DND-41 (cell line): ENCODE measurements at regions not wholly inside any gene's neighbourhood (a gene's known extent, or its start where the extent isn't known, plus 50 kb on each side); places are given as distances from the start of the nearest gene placed in this dataset.

Experiments used
- ATAC-seq: fragments of 200-7000 bp; cut with Tn5 transposase; 3 replicates; pipeline ENCODE4 v1.9.1; 2021; ENCODE audit warnings: low read depth; ENCODE audit not compliant: insufficient read depth
- DNase-seq: peaks from one replicate; pipeline ENCODE4 v3.0.0-alpha.2; 2020
- H2AFZ ChIP-seq: 2 replicates; pipeline ENCODE4 v1.6.0; 2012; ENCODE audit warnings: low read depth, low read length
- H3K27ac ChIP-seq: 2 replicates; pipeline ENCODE4 v1.5.1; 2012; ENCODE audit warnings: low read length, inconsistent platforms
- H3K27me3 ChIP-seq: fragments of 200-600 bp; sonication (generic); 2 replicates; pipeline ENCODE4 v1.6.0; 2012; ENCODE audit warnings: low read length, mild to moderate bottlenecking, inconsistent platforms; ENCODE audit not compliant: insufficient read depth, poor library complexity
- H3K36me3 ChIP-seq: 2 replicates; pipeline ENCODE4 v1.5.1; 2012; ENCODE audit warnings: low read length, inconsistent platforms; ENCODE audit not compliant: insufficient read depth
- H3K4me1 ChIP-seq: 2 replicates; pipeline ENCODE4 v1.5.1; 2012; ENCODE audit warnings: mild to moderate bottlenecking, low read length; ENCODE audit not compliant: insufficient read depth
- H3K4me2 ChIP-seq: 2 replicates; pipeline ENCODE4 v1.6.0; 2012; ENCODE audit warnings: mild to moderate bottlenecking, moderate library complexity, low read length, inconsistent platforms; ENCODE audit not compliant: insufficient read depth
- H3K4me3 ChIP-seq, 2 experiments: fragments of 200-600 bp in 1 of 2; shearing (Covaris generic) in 1 of 2; 2 replicates each; pipeline ENCODE4 v1.5.1; 2012 to 2016; ENCODE audit warnings: inconsistent platforms in 2 of 2, low read length in 2 of 2, mild to moderate bottlenecking in 2 of 2, low read depth in 1 of 2, moderate library complexity in 1 of 2
- H3K79me2 ChIP-seq: 2 replicates; pipeline ENCODE4 v1.6.0; 2012; ENCODE audit warnings: low read length, inconsistent platforms; ENCODE audit not compliant: insufficient read depth
- H3K9ac ChIP-seq: 2 replicates; pipeline ENCODE4 v1.6.0; 2012; ENCODE audit warnings: low read depth, mild to moderate bottlenecking, inconsistent platforms, low read length, moderate library complexity
- H3K9me3 ChIP-seq: 2 replicates; pipeline ENCODE4 v1.5.1; 2012; ENCODE audit warnings: low read length, moderate library complexity, mild to moderate bottlenecking, inconsistent platforms; ENCODE audit not compliant: insufficient read depth, severe bottlenecking
- H4K20me1 ChIP-seq: 2 replicates; pipeline ENCODE4 v1.6.0; 2012; ENCODE audit warnings: low read length; ENCODE audit not compliant: insufficient read depth
- EZH2 ChIP-seq: IDR thresholded peaks from 3 replicates; pipeline ENCODE4 v1.6.1; 2012; ENCODE audit warnings: borderline replicate concordance, low read depth, mild to moderate bottlenecking, moderate library complexity, low read length, inconsistent platforms; ENCODE audit not compliant: severe bottlenecking
- TF ChIP-seq, protein P1 (sequence below): IDR thresholded peaks from 2 replicates; pipeline ENCODE4 v1.5.1; 2012; ENCODE audit warnings: borderline replicate concordance, low read length, moderate library complexity, mild to moderate bottlenecking; ENCODE audit not compliant: poor library complexity, severe bottlenecking; ENCODE audit errors: extremely low read depth

DNA sequence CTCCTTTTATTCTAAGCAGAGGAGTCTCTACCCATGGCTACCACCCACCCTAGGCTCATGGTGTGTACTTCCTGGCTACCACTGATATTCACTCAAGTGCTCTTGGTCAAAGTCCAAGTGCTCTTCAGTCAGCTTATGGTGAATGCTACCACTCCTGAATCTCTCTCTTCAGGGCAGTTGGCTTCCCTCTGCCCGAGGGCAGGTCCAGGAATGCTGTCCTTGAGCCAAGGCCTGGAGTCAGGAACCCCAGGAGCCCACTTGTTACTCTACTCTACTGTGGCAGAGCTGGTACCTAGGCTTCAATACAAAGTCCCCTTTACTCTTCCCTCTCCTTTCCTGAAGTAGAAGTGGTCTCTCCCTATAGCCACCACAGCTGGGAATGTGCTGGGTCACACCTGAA is 226.0 kb downstream of the DIPK2A start:
- Histone ChIP-seq H3K4me1 (no peaks in the 10 kb centered on the region), H3K27me3 (no peaks in the 10 kb centered on the region), H4K20me1 (no peaks in the 10 kb centered on the region), H3K9ac (no peak overlapping the region), H3K4me2 (no peak overlapping the region), H2AFZ (no peak overlapping the region), H3K27ac (no peak overlapping the region), H3K36me3 (no peaks in the 10 kb centered on the region), H3K79me2 (no peaks in the 10 kb centered on the region), H3K9me3 (peaks cover 8% of the 10 kb centered on the region), H3K4me3 (no peak overlapping the region)
- DNase-seq (no peak), ATAC-seq (no peak)
- TF ChIP-seq EZH2 = no peak
- TF ChIP-seq, protein P1, sequence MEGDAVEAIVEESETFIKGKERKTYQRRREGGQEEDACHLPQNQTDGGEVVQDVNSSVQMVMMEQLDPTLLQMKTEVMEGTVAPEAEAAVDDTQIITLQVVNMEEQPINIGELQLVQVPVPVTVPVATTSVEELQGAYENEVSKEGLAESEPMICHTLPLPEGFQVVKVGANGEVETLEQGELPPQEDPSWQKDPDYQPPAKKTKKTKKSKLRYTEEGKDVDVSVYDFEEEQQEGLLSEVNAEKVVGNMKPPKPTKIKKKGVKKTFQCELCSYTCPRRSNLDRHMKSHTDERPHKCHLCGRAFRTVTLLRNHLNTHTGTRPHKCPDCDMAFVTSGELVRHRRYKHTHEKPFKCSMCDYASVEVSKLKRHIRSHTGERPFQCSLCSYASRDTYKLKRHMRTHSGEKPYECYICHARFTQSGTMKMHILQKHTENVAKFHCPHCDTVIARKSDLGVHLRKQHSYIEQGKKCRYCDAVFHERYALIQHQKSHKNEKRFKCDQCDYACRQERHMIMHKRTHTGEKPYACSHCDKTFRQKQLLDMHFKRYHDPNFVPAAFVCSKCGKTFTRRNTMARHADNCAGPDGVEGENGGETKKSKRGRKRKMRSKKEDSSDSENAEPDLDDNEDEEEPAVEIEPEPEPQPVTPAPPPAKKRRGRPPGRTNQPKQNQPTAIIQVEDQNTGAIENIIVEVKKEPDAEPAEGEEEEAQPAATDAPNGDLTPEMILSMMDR = no peak

- no peaks in the 10 kb centered on the region for H3K36me3 ChIP-seq
- DNase-seq (no peak), ATAC-seq (no peak)
- H3K9ac ChIP-seq = no peak overlapping the region
- H3K27me3 ChIP-seq = no peaks in the 10 kb centered on the region
- no peak overlapping the region for H3K4me3 ChIP-seq
- peaks cover 3% of the 10 kb centered on the region for H3K9me3 ChIP-seq
- no peaks in the 10 kb centered on the region for H4K20me1 ChIP-seq
- no peak overlapping the region for H2AFZ ChIP-seq
- H3K4me1 ChIP-seq = no peaks in the 10 kb centered on the region
- H3K27ac ChIP-seq = no peak overlapping the region
- no peak overlapping the region for H3K4me2 ChIP-seq
- TF ChIP-seq, protein P1 = no peak
- TF ChIP-seq EZH2 = no peak
- H3K79me2 ChIP-seq = no peaks in the 10 kb centered on the region
These were observed 228.4 kb downstream of the DIPK2A start for GRCh38 chr3:144200004-144200403.

DNA sequence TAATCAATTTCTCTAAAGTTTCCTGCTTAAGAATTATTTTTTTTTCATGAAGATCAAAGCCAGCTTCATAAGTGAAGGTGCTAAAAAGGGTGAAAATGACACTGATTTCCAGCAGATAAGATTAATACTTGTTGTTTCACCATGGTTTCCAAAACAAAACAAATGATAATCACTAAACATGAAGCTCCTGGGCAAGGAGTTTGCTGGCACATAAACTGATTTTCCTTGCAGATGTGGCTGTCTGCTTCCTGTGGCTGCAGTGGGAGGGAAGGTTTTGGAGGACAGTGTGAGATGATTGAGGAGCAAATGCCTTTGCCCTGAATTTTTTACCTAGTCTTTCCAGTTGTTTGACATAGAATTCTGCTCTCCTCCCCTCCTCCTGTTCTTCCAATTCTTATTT is 228.8 kb downstream of the DIPK2A start:
- Histone ChIP-seq H4K20me1 (no peaks in the 10 kb centered on the region), H3K4me2 (no peak overlapping the region), H3K9ac (no peak overlapping the region), H3K27me3 (no peaks in the 10 kb centered on the region), H3K27ac (no peak overlapping the region), H3K4me3 (no peak overlapping the region), H3K9me3 (no peaks in the 10 kb centered on the region), H2AFZ (no peak overlapping the region), H3K36me3 (no peaks in the 10 kb centered on the region), H3K4me1 (no peaks in the 10 kb centered on the region), H3K79me2 (no peaks in the 10 kb centered on the region)
- no peak for ATAC-seq
- TF ChIP-seq EZH2 = no peak
- TF ChIP-seq, protein P1 = no peak
- DNase-seq = no peak

DNA sequence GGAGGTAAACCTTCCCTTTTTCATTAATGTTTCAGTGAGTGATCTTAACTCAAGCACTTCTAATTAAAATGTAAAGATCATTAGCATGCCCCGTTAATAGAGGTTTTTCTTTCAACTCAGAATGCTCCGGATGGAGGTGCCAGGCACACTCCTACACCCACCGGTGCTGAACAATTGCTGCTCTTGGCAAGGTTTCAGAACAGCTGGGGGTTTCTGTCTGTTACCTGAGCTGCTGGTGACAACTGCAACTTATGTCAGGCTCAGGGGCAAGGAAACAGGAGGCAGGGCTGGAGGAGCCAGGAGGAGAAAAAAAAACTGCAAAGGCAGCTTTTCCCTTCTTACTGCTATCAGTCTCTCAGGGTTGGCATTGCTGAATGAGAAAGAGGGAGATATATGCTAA is 250.1 kb downstream of the DIPK2A start:
- Histone ChIP-seq H3K36me3 (no peaks in the 10 kb centered on the region), H3K79me2 (no peaks in the 10 kb centered on the region), H3K4me3 (no peak overlapping the region), H3K9ac (no peak overlapping the region), H2AFZ (no peak overlapping the region), H3K9me3 (no peaks in the 10 kb centered on the region), H3K27ac (no peak overlapping the region), H3K4me1 (no peaks in the 10 kb centered on the region), H3K27me3 (no peaks in the 10 kb centered on the region), H3K4me2 (no peak overlapping the region), H4K20me1 (no peaks in the 10 kb centered on the region)
- DNase-seq (no peak), ATAC-seq (no peak)
- TF ChIP-seq EZH2 = no peak
- TF ChIP-seq, protein P1 = no peak
